GM10248 (cell line): ENCODE measurements at regions not wholly inside any gene's neighbourhood (a gene's known extent, or its start where the extent isn't known, plus 50 kb on each side); places are given as distances from the start of the nearest gene placed in this dataset.

Experiments used
- CTCF ChIA-PET: fragments of 300-600 bp; sonication (Branson Sonifier 250); formaldehyde crosslinking; extraction: SDS; loops from one replicate; lab custom pipeline; 2021; ENCODE audit warnings: antibody characterized with exemption; lab: Yijun Ruan, JAX
- POLR2A ChIA-PET: fragments of 350-650 bp; sonication (Branson Sonifier 250); formaldehyde crosslinking; extraction: SDS; loops from one replicate; lab custom pipeline; 2020; ENCODE audit warnings: antibody characterized with exemption; lab: Yijun Ruan, JAX
- DNase-seq: peaks from one replicate; pipeline ENCODE4 v3.0.0; 2012; ENCODE audit errors: extremely low spot score
- CTCF ChIP-seq: IDR thresholded peaks from 2 replicates; pipeline ENCODE4 v1.5.1; 2012; ENCODE audit warnings: mild to moderate bottlenecking, low read depth; ENCODE audit errors: extremely low read depth, missing control alignments, control extremely low read depth

GRCh38 chr1:209311770-209312169 lies 271.7 kb upstream of the CAMK1G start:
- no peak for TF ChIP-seq CTCF
- POLR2A ChIA-PET = no interaction called here
- DNase-seq = no peak
- CTCF ChIA-PET = no interaction called here

DNA sequence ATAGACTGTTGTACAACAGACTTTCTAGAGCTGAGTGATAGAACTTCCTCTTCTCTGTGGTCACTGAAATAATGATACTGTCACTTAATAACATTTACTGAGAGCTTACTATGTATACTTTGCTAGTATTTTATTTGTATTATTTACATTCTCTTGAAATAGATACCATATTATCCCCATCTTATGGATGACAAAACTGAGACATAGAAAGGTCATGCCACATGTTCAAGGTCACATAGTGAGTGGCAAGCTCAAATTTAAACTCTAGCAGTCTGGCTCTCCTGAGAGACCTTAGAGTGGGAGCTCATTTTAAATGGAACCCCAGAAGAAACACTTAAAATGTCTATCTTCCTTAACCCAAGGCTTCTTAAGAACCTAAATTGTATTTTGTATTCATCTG lies 266.6 kb upstream of the CAMK1G start:
- TF ChIP-seq CTCF = no peak
- no peak for DNase-seq
- CTCF ChIA-PET = no interaction called here
- POLR2A ChIA-PET = no interaction called here

DNA sequence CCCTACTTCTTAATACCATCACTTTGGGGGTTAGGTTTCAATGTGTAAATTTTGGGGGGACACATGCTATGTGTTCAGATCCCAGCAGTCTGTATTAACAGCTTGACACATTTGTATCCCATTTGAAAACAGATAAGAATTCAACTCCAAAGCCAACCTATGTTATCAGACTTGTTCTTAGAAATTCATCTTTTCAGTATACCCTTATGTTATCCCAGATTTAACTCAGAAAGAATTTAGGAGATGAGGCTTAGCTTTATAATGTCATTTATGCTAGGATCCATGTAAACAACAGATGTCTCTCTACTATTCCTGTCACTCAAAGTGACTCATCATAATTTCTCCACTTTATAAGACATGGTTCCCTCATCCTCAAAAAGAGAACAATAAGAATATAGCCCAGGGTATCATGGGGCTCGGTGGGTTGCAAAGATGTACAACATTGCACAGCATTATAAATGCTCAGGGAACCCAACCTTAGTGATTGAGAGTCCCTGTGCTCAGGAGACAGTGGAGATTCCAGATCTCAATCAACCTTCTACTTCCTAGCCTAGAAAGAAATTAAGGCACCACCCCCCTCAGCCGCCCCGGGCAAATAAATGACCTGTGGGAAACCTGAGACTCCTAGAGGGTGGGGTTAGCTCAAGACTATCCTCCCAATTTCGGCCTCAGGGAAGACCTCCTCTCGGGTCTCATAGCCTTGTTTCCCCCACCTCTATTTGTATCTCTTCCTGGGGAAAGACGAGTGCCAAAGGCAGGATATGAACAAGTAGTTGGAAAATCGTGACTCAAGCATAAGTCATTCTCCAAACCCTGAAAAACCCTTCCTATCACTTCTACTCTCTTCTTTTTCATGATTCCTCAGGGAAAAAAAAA lies 265.1 kb upstream of the CAMK1G start:
- ChIA-PET CTCF (interaction anchor here (1.3 kb wide), 1 partner anchor 11 kb away, joined by 3 read pairs; no protein-coding TSS in a partner anchor), POLR2A (no interaction called here)
- DNase-seq = no peak
- TF ChIP-seq CTCF = no peak

- TF ChIP-seq CTCF = no peak
- ChIA-PET POLR2A (no interaction called here), CTCF (interaction anchor here (1.3 kb wide), 1 partner anchor 12 kb away, joined by 3 read pairs; no protein-coding TSS in a partner anchor)
- DNase-seq = no peak
These were observed 264.5 kb upstream of the CAMK1G start for GRCh38 chr1:209319057-209319432.

- DNase-seq = no peak
- TF ChIP-seq CTCF = no peak
- ChIA-PET POLR2A (no interaction called here), CTCF (interaction anchor here (1.3 kb wide), 1 partner anchor 12 kb away, joined by 3 read pairs; no protein-coding TSS in a partner anchor)
These were observed 264.0 kb upstream of the CAMK1G start for GRCh38 chr1:209319549-209319948.

GRCh38 chr1:209323743-209324142 lies 259.8 kb upstream of the CAMK1G start:
- TF ChIP-seq CTCF = no peak
- DNase-seq = no peak
- ChIA-PET CTCF (interaction anchor here (1.0 kb wide), 1 partner anchor 10 kb away, joined by 3 read pairs; no protein-coding TSS in a partner anchor), POLR2A (no interaction called here)
